ENCODE measurements at regions not wholly inside any gene's neighbourhood (a gene's known extent, or its start where the extent isn't known, plus 50 kb on each side); places are given as distances from the start of the nearest gene placed in this dataset.

- intact Hi-C loops (cut with micrococcal nuclease; ENCODE audit: unreplicated experiment): no loop called here
- Histone ChIP-seq H3K79me2 (ENCODE audit: low read depth) (no peaks in the 10 kb centered on the region), H3K4me2 (no peak overlapping the region), H3K9me2 (ENCODE audit: insufficient read depth) (no peaks in the 10 kb centered on the region), H3F3A (ENCODE audit: insufficient read depth, low read depth) (no peaks in the 10 kb centered on the region), H3K36me3 (ENCODE audit: low read depth) (no peaks in the 10 kb centered on the region), H3K4me3 (no peak overlapping the region), H3K27ac (no peak overlapping the region), H2AFZ (no peak overlapping the region), H3K4me1 (replicated peaks; ENCODE audit: insufficient read depth) (no peaks in the 10 kb centered on the region), H3K27me3 (ENCODE audit: insufficient read depth, low read depth) (no peaks in the 10 kb centered on the region), H3K9me3 (ENCODE audit: insufficient read depth, low read depth) (no peaks in the 10 kb centered on the region), H4K20me1 (ENCODE audit: insufficient read depth) (no peaks in the 10 kb centered on the region)
- no peak for DNase-seq
- ChIA-PET POLR2A (ENCODE audit: unreplicated experiment) (no interaction called here), CTCF (no interaction called here)
- BruUV-seq (replicated peaks): no TSS peak
- TF ChIP-seq CTCF (conservative IDR thresholded peaks at IDR 0.05): no peak
- no peak for TF ChIP-seq EZH2 (IDR thresholded peaks at IDR 0.05; ENCODE audit: low read depth)
These were observed 51.5 kb upstream of the PIP4K2A start for GRCh38 chr10:22765660-22766547.

GRCh38 chr10:22764639-22765038, 50.3 kb upstream of the PIP4K2A start:
- no TSS peak for BruUV-seq (replicated peaks)
- no peak for DNase-seq
- H3K4me1 ChIP-seq (replicated peaks; ENCODE audit: insufficient read depth): no peaks in the 10 kb centered on the region
- H3F3A ChIP-seq (ENCODE audit: insufficient read depth, low read depth): no peaks in the 10 kb centered on the region
- H3K27me3 ChIP-seq (ENCODE audit: insufficient read depth, low read depth): no peaks in the 10 kb centered on the region
- no peak overlapping the region for H3K4me3 ChIP-seq
- no peaks in the 10 kb centered on the region for H3K79me2 ChIP-seq (ENCODE audit: low read depth)
- no peak overlapping the region for H3K27ac ChIP-seq
- TF ChIP-seq EZH2 (IDR thresholded peaks at IDR 0.05; ENCODE audit: low read depth): no peak
- TF ChIP-seq CTCF (conservative IDR thresholded peaks at IDR 0.05): no peak
- H4K20me1 ChIP-seq (ENCODE audit: insufficient read depth): no peaks in the 10 kb centered on the region
- no peaks in the 10 kb centered on the region for H3K36me3 ChIP-seq (ENCODE audit: low read depth)
- ChIA-PET CTCF (no interaction called here), POLR2A (ENCODE audit: unreplicated experiment) (no interaction called here)
- no peaks in the 10 kb centered on the region for H3K9me3 ChIP-seq (ENCODE audit: insufficient read depth, low read depth)
- no peak overlapping the region for H3K4me2 ChIP-seq
- no peak overlapping the region for H2AFZ ChIP-seq
- no peaks in the 10 kb centered on the region for H3K9me2 ChIP-seq (ENCODE audit: insufficient read depth)
- intact Hi-C loops (cut with micrococcal nuclease; ENCODE audit: unreplicated experiment): no loop called here

Data from PC-9 (cell line).